ENCODE measurements at regions not wholly inside any gene's neighbourhood (a gene's known extent, or its start where the extent isn't known, plus 50 kb on each side); places are given as distances from the start of the nearest gene placed in this dataset.

- TF ChIP-seq CTCF (CRISPR knock-in tag; IDR thresholded peaks at IDR 0.05) (no peak), DNMT1 (CRISPR knock-in tag; IDR thresholded peaks at IDR 0.05) (no peak), ZNF766 (CRISPR knock-in tag; IDR thresholded peaks at IDR 0.05; ENCODE audit: borderline replicate concordance) (no peak), MAX (IDR thresholded peaks at IDR 0.05) (no peak), EZH2 (conservative IDR thresholded peaks at IDR 0.05; ENCODE audit: low read depth, low read length) (no peak), POLR2A (IDR thresholded peaks at IDR 0.05; ENCODE audit: insufficient read depth in 1 of 2, low read depth in 2 of 2, low read length in 2 of 2) (no peak), PHF5A (CRISPR knock-in tag; IDR thresholded peaks at IDR 0.05; ENCODE audit: low read depth, unreplicated experiment) (no peak), POLR2AphosphoS5 (IDR thresholded peaks at IDR 0.05; ENCODE audit: low read depth, low read length) (no peak), ZNF18 (CRISPR knock-in tag; IDR thresholded peaks at IDR 0.05; ENCODE audit: insufficient replicate concordance) (no peak), FOXM1 (CRISPR knock-in tag; IDR thresholded peaks at IDR 0.05) (no peak), TFDP1 (CRISPR knock-in tag; IDR thresholded peaks at IDR 0.05; ENCODE audit: borderline replicate concordance) (no peak), SNAPC5 (CRISPR knock-in tag; IDR thresholded peaks at IDR 0.05; ENCODE audit: borderline replicate concordance) (no peak), MEIS2 (CRISPR knock-in tag; IDR thresholded peaks at IDR 0.05) (no peak)
Measured at GRCh38 chr17:79458356-79458755, 152.5 kb downstream of the RBFOX3 start.

All from HepG2 (cell line).